ENCODE measurements at regions not wholly inside any gene's neighbourhood (a gene's known extent, or its start where the extent isn't known, plus 50 kb on each side); places are given as distances from the start of the nearest gene placed in this dataset.

DNA sequence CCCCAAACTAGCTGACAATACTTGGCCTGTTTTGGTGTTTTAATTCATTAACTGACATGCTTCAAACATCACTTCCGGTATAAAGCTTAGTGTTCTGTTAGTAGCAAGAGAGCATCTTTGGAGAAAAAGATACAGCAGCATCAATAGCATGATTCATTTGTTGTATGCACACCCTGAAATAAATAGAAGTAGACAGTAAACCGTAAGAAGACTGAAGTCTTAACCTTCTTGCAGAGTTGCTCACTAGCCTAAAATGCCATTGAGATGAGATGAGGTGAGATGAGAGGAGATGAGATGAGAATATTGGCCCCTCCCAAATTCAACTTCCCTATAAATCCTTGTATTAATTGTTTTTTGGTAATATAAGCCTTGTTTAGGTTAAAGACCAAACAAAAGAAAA, 108.8 kb downstream of the TNFSF18 start:
- TF ChIP-seq, protein P1, sequence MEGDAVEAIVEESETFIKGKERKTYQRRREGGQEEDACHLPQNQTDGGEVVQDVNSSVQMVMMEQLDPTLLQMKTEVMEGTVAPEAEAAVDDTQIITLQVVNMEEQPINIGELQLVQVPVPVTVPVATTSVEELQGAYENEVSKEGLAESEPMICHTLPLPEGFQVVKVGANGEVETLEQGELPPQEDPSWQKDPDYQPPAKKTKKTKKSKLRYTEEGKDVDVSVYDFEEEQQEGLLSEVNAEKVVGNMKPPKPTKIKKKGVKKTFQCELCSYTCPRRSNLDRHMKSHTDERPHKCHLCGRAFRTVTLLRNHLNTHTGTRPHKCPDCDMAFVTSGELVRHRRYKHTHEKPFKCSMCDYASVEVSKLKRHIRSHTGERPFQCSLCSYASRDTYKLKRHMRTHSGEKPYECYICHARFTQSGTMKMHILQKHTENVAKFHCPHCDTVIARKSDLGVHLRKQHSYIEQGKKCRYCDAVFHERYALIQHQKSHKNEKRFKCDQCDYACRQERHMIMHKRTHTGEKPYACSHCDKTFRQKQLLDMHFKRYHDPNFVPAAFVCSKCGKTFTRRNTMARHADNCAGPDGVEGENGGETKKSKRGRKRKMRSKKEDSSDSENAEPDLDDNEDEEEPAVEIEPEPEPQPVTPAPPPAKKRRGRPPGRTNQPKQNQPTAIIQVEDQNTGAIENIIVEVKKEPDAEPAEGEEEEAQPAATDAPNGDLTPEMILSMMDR (IDR thresholded peaks at IDR 0.05; ENCODE audit: poor library complexity), result no peak
- TF ChIP-seq EZH2 (IDR thresholded peaks at IDR 0.05; ENCODE audit: borderline replicate concordance), result no peak
